ENCODE measurements at regions not wholly inside any gene's neighbourhood (a gene's known extent, or its start where the extent isn't known, plus 50 kb on each side); places are given as distances from the start of the nearest gene placed in this dataset.

GRCh38 chr10:125460326-125460725 is 222.6 kb downstream of the TEX36 start:
- Histone ChIP-seq H2AFZ (ENCODE audit: low read depth) (no peak overlapping the region), H3K4me3 (ENCODE audit: low read depth in 2 of 2, low read length in 1 of 2) (no peak overlapping the region), H3K27ac (ENCODE audit: low read depth in 2 of 2, low read length in 1 of 2) (no peak overlapping the region), H3K4me2 (no peak overlapping the region), H3F3A (replicated peaks; ENCODE audit: insufficient read depth) (no peaks in the 10 kb centered on the region), H3K36me3 (replicated peaks in 1 of 2; ENCODE audit: control insufficient read depth in 1 of 2, insufficient read depth in 2 of 2, low read length in 1 of 2) (no peaks in the 10 kb centered on the region), H3K9me2 (no peaks in the 10 kb centered on the region), H3K4me1 (ENCODE audit: control insufficient read depth in 1 of 2, insufficient read depth in 2 of 2, low read depth in 1 of 2, low read length in 1 of 2) (no peaks in the 10 kb centered on the region; a peak in 2 of 4 replicates), H3K9me3 (no peaks in the 10 kb centered on the region), H4K20me1 (ENCODE audit: insufficient read depth) (no peaks in the 10 kb centered on the region), H3K9ac (no peak overlapping the region), H3K79me2 (ENCODE audit: insufficient read depth) (no peaks in the 10 kb centered on the region), H3K27me3 (ENCODE audit: insufficient read depth) (no peaks in the 10 kb centered on the region)
- POLR2A ChIA-PET, result no interaction called here
- CTCF ChIA-PET, result interaction anchor here (0.9 kb wide), 1 partner anchor 11 kb away, joined by 3 read pairs; no protein-coding TSS in a partner anchor
- 19% methylated on average over 4 of the region's 4 CpGs for WGBS (ENCODE audit: low lambda C conversion rate)
- TF ChIP-seq NFIC (IDR thresholded peaks at IDR 0.05; ENCODE audit: borderline replicate concordance) (no peak), TEAD4 (IDR thresholded peaks at IDR 0.05; ENCODE audit: borderline replicate concordance, insufficient read depth) (no peak)
- no peak for DNase-seq

GRCh38 chr10:125457406-125457805 is 225.6 kb downstream of the TEX36 start:
- H3K4me3 ChIP-seq (ENCODE audit: low read depth in 2 of 2, low read length in 1 of 2), result no peak overlapping the region
- POLR2A ChIA-PET, result no interaction called here
- H3K27ac ChIP-seq (ENCODE audit: low read depth in 2 of 2, low read length in 1 of 2), result no peak overlapping the region
- no peaks in the 10 kb centered on the region for H3K27me3 ChIP-seq (ENCODE audit: insufficient read depth)
- H3K4me1 ChIP-seq (ENCODE audit: control insufficient read depth in 1 of 2, insufficient read depth in 2 of 2, low read depth in 1 of 2, low read length in 1 of 2), result no peaks in the 10 kb centered on the region; a peak in 2 of 4 replicates
- no peak overlapping the region for H3K4me2 ChIP-seq
- CTCF ChIA-PET, result no interaction called here
- WGBS (ENCODE audit: low lambda C conversion rate), result 25% methylated on average over 5 of the region's 5 CpGs
- H3F3A ChIP-seq (replicated peaks; ENCODE audit: insufficient read depth), result no peaks in the 10 kb centered on the region
- H3K9ac ChIP-seq, result no peak overlapping the region
- no peak for TF ChIP-seq MXI1 (IDR thresholded peaks at IDR 0.05; ENCODE audit: low read depth, low read length)
- TF ChIP-seq MAX (IDR thresholded peaks at IDR 0.05; ENCODE audit: low read depth), result no peak
- TF ChIP-seq RCOR1 (IDR thresholded peaks at IDR 0.05; ENCODE audit: low read length), result no peak
- TF ChIP-seq FOXM1 (IDR thresholded peaks at IDR 0.05; ENCODE audit: low read depth), result no peak
- no peak for TF ChIP-seq REST (IDR thresholded peaks at IDR 0.05; ENCODE audit: low read depth, low read length)
- TF ChIP-seq PBX3 (IDR thresholded peaks at IDR 0.05), result no peak
- TF ChIP-seq TAF1 (IDR thresholded peaks at IDR 0.05; ENCODE audit: borderline replicate concordance, low read depth, low read length), result no peak
- no peak for TF ChIP-seq GATA2 (CRISPR knock-in tag; IDR thresholded peaks at IDR 0.05)
- TF ChIP-seq FOSL2 (IDR thresholded peaks at IDR 0.05; ENCODE audit: borderline replicate concordance, low read depth), result no peak
- no peak for TF ChIP-seq USF2 (IDR thresholded peaks at IDR 0.05; ENCODE audit: borderline replicate concordance, low read depth, low read length)
- no peak for TF ChIP-seq EP300 (IDR thresholded peaks at IDR 0.05; ENCODE audit: borderline replicate concordance in 1 of 2, low read depth in 1 of 2, low read length in 1 of 2)
- TF ChIP-seq POLR2AphosphoS5 (IDR thresholded peaks at IDR 0.05; ENCODE audit: low read depth, low read length), result no peak
- no peak for DNase-seq
- no peaks in the 10 kb centered on the region for H3K9me3 ChIP-seq
- H2AFZ ChIP-seq (ENCODE audit: low read depth), result no peak overlapping the region
- H4K20me1 ChIP-seq (ENCODE audit: insufficient read depth), result no peaks in the 10 kb centered on the region
- H3K36me3 ChIP-seq (replicated peaks in 1 of 2; ENCODE audit: control insufficient read depth in 1 of 2, insufficient read depth in 2 of 2, low read length in 1 of 2), result no peaks in the 10 kb centered on the region
- no peaks in the 10 kb centered on the region for H3K9me2 ChIP-seq
- H3K79me2 ChIP-seq (ENCODE audit: insufficient read depth), result no peaks in the 10 kb centered on the region

All from SK-N-SH (cell line).